Mesothelial cell of epicardium (in vitro differentiated cells): ENCODE measurements at regions not wholly inside any gene's neighbourhood (a gene's known extent, or its start where the extent isn't known, plus 50 kb on each side); places are given as distances from the start of the nearest gene placed in this dataset.

Source experiments
- DNase-seq, 2 experiments: peaks; one replicate each; pipeline ENCODE4 v3.0.0; 2021; ENCODE audit warnings: low spot score in 2 of 2; ENCODE audit not compliant: unreplicated experiment in 2 of 2
- H3K27ac Mint-ChIP-seq: 2 replicates; pipeline ENCODE4 v1.8.0; 2021; ENCODE audit warnings: mixed read lengths
- H3K27me3 Mint-ChIP-seq: 2 replicates; pipeline ENCODE4 v1.8.0; 2021; ENCODE audit warnings: low read depth, mixed read lengths
- H3K36me3 Mint-ChIP-seq: 2 replicates; pipeline ENCODE4 v1.8.0; 2021; ENCODE audit warnings: mixed read lengths
- H3K4me1 Mint-ChIP-seq: 2 replicates; pipeline ENCODE4 v1.8.0; 2021; ENCODE audit warnings: mixed read lengths
- H3K4me3 Mint-ChIP-seq: 2 replicates; pipeline ENCODE4 v1.8.0; 2021; ENCODE audit warnings: mild to moderate bottlenecking, moderate library complexity, mixed read lengths
- H3K9me3 Mint-ChIP-seq: 2 replicates; pipeline ENCODE4 v1.8.0; 2021; ENCODE audit warnings: mixed read lengths
- TF ChIP-seq, protein P1 (sequence below): fragments of 200-600 bp; sonication (generic); IDR thresholded peaks from one replicate; pipeline ENCODE4 v1.5.0; 2021; ENCODE audit warnings: antibody characterized with exemption; ENCODE audit not compliant: unreplicated experiment

DNA sequence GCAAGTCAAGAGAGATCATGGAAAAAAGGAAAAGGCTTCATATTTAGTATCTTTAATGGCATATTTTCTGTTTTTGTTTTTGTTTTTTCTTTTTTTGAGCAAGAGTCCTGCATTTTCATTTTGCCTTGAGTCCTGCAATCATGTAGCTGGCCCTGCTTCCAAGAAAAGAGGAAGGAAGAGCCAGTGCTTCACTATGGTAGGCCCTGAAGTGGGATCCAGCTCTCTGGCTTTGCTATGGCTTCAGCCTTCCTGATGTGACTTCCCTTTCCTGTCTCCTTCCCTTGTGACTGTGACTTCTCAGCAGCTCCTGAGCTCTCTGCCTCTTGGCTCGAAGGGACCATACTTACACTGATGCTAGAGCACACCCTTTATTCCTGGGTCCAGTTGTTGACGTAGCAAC is 512.3 kb downstream of the INHBA start:
- H3K27ac Mint-ChIP-seq, result peak overlapping the region; percentile 67
- no peaks in the 10 kb centered on the region for H3K9me3 Mint-ChIP-seq
- DNase-seq, result no peak
- TF ChIP-seq, protein P1, sequence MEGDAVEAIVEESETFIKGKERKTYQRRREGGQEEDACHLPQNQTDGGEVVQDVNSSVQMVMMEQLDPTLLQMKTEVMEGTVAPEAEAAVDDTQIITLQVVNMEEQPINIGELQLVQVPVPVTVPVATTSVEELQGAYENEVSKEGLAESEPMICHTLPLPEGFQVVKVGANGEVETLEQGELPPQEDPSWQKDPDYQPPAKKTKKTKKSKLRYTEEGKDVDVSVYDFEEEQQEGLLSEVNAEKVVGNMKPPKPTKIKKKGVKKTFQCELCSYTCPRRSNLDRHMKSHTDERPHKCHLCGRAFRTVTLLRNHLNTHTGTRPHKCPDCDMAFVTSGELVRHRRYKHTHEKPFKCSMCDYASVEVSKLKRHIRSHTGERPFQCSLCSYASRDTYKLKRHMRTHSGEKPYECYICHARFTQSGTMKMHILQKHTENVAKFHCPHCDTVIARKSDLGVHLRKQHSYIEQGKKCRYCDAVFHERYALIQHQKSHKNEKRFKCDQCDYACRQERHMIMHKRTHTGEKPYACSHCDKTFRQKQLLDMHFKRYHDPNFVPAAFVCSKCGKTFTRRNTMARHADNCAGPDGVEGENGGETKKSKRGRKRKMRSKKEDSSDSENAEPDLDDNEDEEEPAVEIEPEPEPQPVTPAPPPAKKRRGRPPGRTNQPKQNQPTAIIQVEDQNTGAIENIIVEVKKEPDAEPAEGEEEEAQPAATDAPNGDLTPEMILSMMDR, result no peak
- H3K36me3 Mint-ChIP-seq, result no peaks in the 10 kb centered on the region
- peaks cover 57% of the 10 kb centered on the region for H3K4me1 Mint-ChIP-seq
- no peak overlapping the region for H3K4me3 Mint-ChIP-seq
- no peaks in the 10 kb centered on the region for H3K27me3 Mint-ChIP-seq

DNA sequence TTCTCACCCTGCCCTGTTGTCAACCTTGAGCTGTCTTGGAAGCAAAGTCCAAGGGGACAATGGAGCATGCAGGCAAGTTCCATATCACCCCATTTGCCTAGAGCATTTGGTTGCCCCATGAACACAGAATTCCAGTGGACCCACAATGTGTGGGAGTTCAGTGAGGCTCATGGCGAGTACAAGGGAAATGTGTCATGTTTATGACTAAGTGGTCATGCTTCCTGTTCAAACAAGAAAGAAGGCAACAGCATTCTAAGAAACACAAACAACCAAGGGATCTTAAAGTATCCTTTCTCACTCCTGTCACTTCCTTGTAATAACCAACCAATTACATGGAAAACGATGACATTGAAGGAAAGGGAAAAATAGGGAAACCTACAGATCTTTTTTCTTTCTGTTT is 513.0 kb downstream of the INHBA start:
- Mint-ChIP-seq H3K36me3 (no peaks in the 10 kb centered on the region), H3K27ac (peak overlapping the region; percentile 94), H3K9me3 (no peaks in the 10 kb centered on the region), H3K4me3 (no peak overlapping the region), H3K4me1 (peaks cover 57% of the 10 kb centered on the region), H3K27me3 (no peaks in the 10 kb centered on the region)
- TF ChIP-seq, protein P1, result no peak
- DNase-seq, result no peak

DNA sequence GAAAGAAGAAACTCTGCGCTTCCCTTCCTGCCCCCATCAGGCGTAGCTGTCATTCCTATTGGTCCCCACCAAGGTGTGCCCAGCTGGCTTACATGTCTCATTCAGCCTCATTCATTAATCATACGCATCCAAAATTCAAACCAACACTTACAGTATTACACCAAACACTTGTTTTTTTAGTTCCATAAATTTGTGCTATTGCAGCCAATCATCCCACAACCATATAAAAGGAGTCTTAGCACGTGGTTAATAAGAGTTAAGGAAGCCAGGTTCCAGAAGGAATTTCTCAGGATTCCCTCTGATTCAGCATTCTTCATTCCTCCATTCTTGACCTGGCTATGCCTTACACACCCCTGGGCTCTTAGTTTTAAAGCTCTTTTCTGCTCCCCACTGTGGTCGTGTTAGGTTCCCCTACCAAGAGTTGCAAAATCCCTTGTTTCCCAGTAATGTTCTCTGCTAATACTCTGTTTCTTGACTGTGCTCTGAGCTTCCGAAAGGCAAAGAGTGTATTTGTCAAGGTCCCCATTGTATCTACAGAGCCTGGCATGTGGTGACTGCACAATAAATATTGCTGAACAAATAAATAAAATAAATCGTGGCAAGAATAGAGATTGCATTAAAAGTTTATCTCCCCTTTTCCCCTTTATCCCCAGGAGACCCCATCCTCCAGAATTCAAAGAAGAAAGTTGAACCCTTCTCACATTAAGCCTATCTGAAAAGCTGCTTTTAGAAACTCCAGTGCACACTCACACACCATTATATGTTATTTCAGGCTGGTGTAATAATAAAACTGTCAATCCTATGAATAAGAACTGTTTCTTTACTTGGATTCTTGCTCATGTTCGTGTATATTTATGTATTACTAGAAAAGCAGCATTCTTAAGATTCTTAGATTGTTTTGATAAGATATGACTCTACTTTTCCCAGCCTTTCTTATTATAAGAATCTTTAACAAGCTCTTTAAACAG is 514.4 kb downstream of the INHBA start:
- Mint-ChIP-seq H3K27ac (peak overlapping the region; percentile 97), H3K27me3 (no peaks in the 10 kb centered on the region), H3K9me3 (no peaks in the 10 kb centered on the region), H3K4me1 (peaks cover 52% of the 10 kb centered on the region), H3K36me3 (no peaks in the 10 kb centered on the region), H3K4me3 (no peak overlapping the region)
- TF ChIP-seq, protein P1, result no peak
- no peak for DNase-seq

DNA sequence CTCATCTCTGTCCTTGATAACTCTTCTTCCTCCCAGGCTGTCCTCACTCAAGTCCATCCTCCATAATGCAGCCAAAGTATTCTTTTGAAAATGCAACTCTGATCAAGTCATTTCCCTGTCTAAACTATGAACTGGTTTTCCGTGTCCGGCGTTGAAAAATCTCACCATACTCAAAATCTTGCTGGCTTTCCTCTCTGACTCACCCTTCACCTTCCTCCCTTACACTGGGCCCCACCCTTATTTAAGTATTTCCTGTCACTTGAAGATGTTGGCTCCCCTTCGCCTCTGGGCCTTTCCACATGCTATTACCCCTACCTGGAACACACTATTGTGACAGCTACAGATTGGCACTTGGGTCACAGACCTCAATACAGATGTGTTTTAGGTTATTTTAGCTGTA is 515.6 kb downstream of the INHBA start:
- no peaks in the 10 kb centered on the region for H3K36me3 Mint-ChIP-seq
- no peak overlapping the region for H3K4me3 Mint-ChIP-seq
- H3K27me3 Mint-ChIP-seq, result no peaks in the 10 kb centered on the region
- H3K9me3 Mint-ChIP-seq, result no peaks in the 10 kb centered on the region
- H3K4me1 Mint-ChIP-seq, result peaks cover 51% of the 10 kb centered on the region
- no peak for DNase-seq
- peak overlapping the region; percentile 97 for H3K27ac Mint-ChIP-seq
- TF ChIP-seq, protein P1, result no peak

DNA sequence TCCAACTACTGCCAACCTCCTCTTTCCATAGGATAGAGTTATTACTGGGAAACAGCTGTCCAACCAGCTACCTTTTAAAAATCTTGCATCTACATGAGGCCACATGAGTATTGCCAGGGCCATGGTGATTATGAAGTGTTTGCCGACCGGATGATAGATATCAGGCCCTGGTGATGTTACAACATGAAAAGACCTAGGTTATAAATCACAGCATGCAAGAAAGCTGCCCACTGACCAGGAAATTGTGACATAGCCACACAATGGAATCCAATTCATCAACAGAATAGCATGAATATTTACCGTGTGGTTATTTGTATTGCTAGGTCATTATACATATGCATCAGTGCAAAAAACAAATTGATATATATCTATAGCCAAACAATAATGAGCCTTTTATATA is 517.0 kb downstream of the INHBA start:
- Mint-ChIP-seq H3K4me1 (peaks cover 37% of the 10 kb centered on the region), H3K27ac (no peak overlapping the region), H3K36me3 (no peaks in the 10 kb centered on the region), H3K9me3 (no peaks in the 10 kb centered on the region), H3K27me3 (no peaks in the 10 kb centered on the region), H3K4me3 (no peak overlapping the region)
- no peak for DNase-seq
- TF ChIP-seq, protein P1, result no peak
